Dendritic cell treated with granulocyte-macrophage colony-stimulating factor and Interleukin-4, amounts not matched to agents 40 ng/mL and 50 ng/mL, for 4 days (primary cell): ENCODE measurements at regions not wholly inside any gene's neighbourhood (a gene's known extent, or its start where the extent isn't known, plus 50 kb on each side); places are given as distances from the start of the nearest gene placed in this dataset.

ENCODE experiments used
- H3K27ac Mint-ChIP-seq: one replicate; pipeline ENCODE4 v1.8.0; 2022; ENCODE audit warnings: mild to moderate bottlenecking, mixed read lengths
- H3K27me3 Mint-ChIP-seq: one replicate; pipeline ENCODE4 v1.8.0; 2022; ENCODE audit warnings: mild to moderate bottlenecking, mixed read lengths
- H3K36me3 Mint-ChIP-seq: one replicate; pipeline ENCODE4 v1.8.0; 2022; ENCODE audit warnings: low read depth, mixed read lengths
- H3K4me1 Mint-ChIP-seq: one replicate; pipeline ENCODE4 v1.8.0; 2022; ENCODE audit warnings: low read depth, mixed read lengths
- H3K4me3 Mint-ChIP-seq: one replicate; pipeline ENCODE4 v1.8.0; 2022; ENCODE audit warnings: mild to moderate bottlenecking, moderate library complexity, mixed read lengths
- H3K9me3 Mint-ChIP-seq: one replicate; pipeline ENCODE4 v1.8.0; 2022; ENCODE audit warnings: mixed read lengths
- intact Hi-C: fragments of 100-400 bp; cut with micrococcal nuclease; formaldehyde crosslinking; loops from one replicate; pipeline ENCODE4 v1.15.0; 2022

DNA sequence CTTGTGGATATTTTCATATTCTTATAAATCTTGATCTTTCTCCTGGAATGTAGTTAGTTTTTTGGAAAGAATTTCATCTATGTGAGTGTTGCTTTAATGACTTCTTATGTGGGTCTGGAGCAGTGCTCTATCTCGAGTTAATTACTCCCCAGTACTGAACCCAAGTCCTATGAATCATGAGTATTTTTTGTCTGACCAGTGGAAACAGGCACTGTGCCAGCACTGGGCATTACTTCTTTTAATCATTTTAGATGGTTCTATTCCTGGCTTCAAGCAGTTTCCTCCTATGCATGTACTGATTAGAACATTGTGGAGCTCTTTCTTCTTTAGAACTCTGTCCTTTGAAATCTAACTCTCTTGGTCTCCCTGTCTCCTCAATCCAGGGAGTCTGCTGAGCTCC lies 466.3 kb downstream of the PCDH17 start:
- Mint-ChIP-seq H3K36me3 (no peaks in the 10 kb centered on the region), H3K4me1 (no peaks in the 10 kb centered on the region), H3K27ac (no peak overlapping the region), H3K4me3 (no peak overlapping the region), H3K27me3 (no peaks in the 10 kb centered on the region), H3K9me3 (no peaks in the 10 kb centered on the region)
- intact Hi-C loops, result no loop called here

GRCh38 chr13:58119351-58119750 lies 487.8 kb downstream of the PCDH17 start:
- H3K4me1 Mint-ChIP-seq, result no peaks in the 10 kb centered on the region
- intact Hi-C loops, result no loop called here
- no peak overlapping the region for H3K27ac Mint-ChIP-seq
- H3K27me3 Mint-ChIP-seq, result no peaks in the 10 kb centered on the region
- peaks cover 5% of the 10 kb centered on the region for H3K9me3 Mint-ChIP-seq
- H3K36me3 Mint-ChIP-seq, result no peaks in the 10 kb centered on the region
- H3K4me3 Mint-ChIP-seq, result no peak overlapping the region

GRCh38 chr13:58119804-58120203 lies 488.3 kb downstream of the PCDH17 start:
- Mint-ChIP-seq H3K36me3 (no peaks in the 10 kb centered on the region), H3K9me3 (peaks cover 5% of the 10 kb centered on the region), H3K4me1 (no peaks in the 10 kb centered on the region), H3K4me3 (no peak overlapping the region), H3K27ac (no peak overlapping the region), H3K27me3 (no peaks in the 10 kb centered on the region)
- intact Hi-C loops, result no loop called here

- no peak overlapping the region for H3K27ac Mint-ChIP-seq
- H3K36me3 Mint-ChIP-seq, result no peaks in the 10 kb centered on the region
- intact Hi-C loops, result no loop called here
- H3K4me1 Mint-ChIP-seq, result no peaks in the 10 kb centered on the region
- no peak overlapping the region for H3K4me3 Mint-ChIP-seq
- H3K9me3 Mint-ChIP-seq, result peaks cover 19% of the 10 kb centered on the region
- no peaks in the 10 kb centered on the region for H3K27me3 Mint-ChIP-seq
These were observed 495.0 kb downstream of the PCDH17 start for GRCh38 chr13:58126496-58126895.

DNA sequence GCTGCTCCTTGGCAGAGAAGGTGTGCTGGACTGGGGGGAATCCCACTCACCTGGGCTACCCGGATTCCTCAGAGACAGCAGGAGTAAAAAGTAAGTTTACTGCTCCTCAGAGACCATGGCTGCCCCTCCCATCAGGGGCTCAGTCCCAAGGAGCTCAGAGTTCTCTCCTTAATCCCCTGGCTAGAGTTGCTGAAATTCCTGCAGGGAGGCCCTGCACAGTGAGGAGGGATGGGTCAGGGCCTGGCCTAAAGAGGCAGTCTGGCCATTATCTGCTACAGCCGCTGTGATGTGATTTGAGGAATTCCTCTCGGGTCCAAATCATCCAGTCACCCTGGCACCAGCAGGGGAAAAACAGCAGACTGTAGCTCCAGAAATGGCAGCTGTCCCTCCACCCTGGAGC lies 502.5 kb downstream of the PCDH17 start:
- Mint-ChIP-seq H3K27me3 (no peaks in the 10 kb centered on the region), H3K9me3 (peaks cover 40% of the 10 kb centered on the region), H3K36me3 (no peaks in the 10 kb centered on the region), H3K4me3 (no peak overlapping the region), H3K4me1 (no peaks in the 10 kb centered on the region), H3K27ac (no peak overlapping the region)
- intact Hi-C loops, result no loop called here

- no peaks in the 10 kb centered on the region for H3K27me3 Mint-ChIP-seq
- intact Hi-C loops, result no loop called here
- H3K9me3 Mint-ChIP-seq, result peaks cover 40% of the 10 kb centered on the region
- H3K4me1 Mint-ChIP-seq, result no peaks in the 10 kb centered on the region
- no peak overlapping the region for H3K27ac Mint-ChIP-seq
- no peak overlapping the region for H3K4me3 Mint-ChIP-seq
- no peaks in the 10 kb centered on the region for H3K36me3 Mint-ChIP-seq
These were observed 503.0 kb downstream of the PCDH17 start for GRCh38 chr13:58134525-58134924.

DNA sequence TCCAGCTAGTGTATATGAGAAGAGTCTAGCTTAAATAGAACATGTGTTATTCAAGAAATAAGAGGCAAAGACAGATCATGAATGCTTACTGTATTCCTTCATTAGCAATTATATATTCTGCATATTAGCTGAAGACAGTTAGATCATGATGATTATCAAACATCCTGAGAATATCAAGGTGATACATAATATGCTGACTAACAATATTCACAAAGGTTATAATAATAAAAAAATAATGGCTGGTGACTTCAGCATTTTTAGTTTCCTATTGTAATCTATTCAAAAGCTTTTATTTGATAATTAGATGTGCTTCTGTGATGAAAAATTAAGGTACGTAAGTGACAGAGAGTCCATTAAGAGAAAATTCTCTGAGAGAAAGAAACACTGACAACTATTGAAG lies 511.4 kb downstream of the PCDH17 start:
- no peaks in the 10 kb centered on the region for H3K36me3 Mint-ChIP-seq
- no peak overlapping the region for H3K27ac Mint-ChIP-seq
- peaks cover 12% of the 10 kb centered on the region for H3K9me3 Mint-ChIP-seq
- H3K4me1 Mint-ChIP-seq, result no peaks in the 10 kb centered on the region
- H3K27me3 Mint-ChIP-seq, result no peaks in the 10 kb centered on the region
- intact Hi-C loops, result no loop called here
- H3K4me3 Mint-ChIP-seq, result no peak overlapping the region

DNA sequence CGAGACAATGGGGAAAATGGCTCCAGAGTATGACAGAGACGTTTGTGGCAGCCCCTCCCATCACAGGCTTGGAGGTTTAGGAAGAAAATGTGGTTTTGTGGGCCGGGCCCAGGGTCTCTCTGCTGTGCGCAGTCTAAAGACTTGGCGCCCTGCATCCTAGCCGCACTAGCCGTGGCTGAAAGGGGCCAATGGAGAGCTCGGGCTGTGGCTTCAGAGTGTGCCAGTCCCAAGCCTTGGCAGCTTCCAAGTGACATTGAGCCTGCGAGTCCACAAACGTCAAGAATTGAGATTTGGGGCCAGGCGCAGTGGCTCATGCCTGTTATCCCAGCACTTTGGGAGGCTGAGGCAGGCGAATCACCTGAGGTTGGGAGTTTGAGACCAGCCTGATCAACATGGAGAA lies 513.1 kb downstream of the PCDH17 start:
- peaks cover 12% of the 10 kb centered on the region for H3K9me3 Mint-ChIP-seq
- H3K4me3 Mint-ChIP-seq, result no peak overlapping the region
- intact Hi-C loops, result no loop called here
- H3K36me3 Mint-ChIP-seq, result no peaks in the 10 kb centered on the region
- H3K27ac Mint-ChIP-seq, result no peak overlapping the region
- no peaks in the 10 kb centered on the region for H3K27me3 Mint-ChIP-seq
- H3K4me1 Mint-ChIP-seq, result no peaks in the 10 kb centered on the region

DNA sequence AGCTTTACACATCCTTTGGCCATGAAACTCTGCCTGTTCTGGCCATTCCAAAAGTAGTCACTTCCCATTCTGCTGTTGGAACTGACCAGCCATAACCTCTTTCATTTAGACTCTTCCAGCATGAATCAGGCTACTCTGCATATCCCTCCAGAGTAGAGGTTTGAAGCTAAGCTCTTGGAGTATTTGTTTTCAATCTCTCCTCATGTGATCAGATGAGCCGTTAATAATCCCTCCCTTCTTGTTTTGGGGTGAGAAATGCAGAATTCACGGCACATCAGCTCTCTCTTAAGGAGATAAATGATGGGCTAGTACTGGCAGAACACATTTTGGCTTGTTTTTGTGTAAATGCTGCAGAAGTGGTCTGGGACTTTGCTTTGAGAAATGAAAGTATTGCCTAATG lies 519.9 kb downstream of the PCDH17 start:
- Mint-ChIP-seq H3K27ac (no peak overlapping the region), H3K36me3 (no peaks in the 10 kb centered on the region), H3K4me3 (no peak overlapping the region), H3K4me1 (no peaks in the 10 kb centered on the region), H3K27me3 (no peaks in the 10 kb centered on the region), H3K9me3 (no peaks in the 10 kb centered on the region)
- intact Hi-C loops, result no loop called here

DNA sequence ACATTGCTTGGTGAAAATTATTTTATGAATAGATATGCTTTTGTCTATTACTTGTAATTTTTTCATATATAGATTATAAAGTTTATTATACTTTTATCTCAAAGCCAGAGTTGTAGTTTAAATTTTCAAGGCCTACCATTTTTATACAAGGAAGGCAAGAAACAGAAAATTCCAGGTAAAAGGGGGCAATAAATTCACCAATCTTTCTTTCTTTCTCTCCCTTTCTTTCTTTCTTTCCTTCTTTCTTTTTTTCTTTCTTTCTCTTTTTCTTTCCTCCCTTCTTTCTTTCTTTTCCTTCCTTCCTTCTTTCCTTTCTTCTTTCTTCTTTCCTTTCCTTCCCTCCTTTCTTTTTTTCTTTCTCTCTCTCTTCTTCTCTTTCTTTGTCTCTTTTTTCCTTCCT lies 529.4 kb downstream of the PCDH17 start:
- Mint-ChIP-seq H3K4me3 (no peak overlapping the region), H3K27me3 (no peaks in the 10 kb centered on the region), H3K27ac (no peak overlapping the region), H3K4me1 (no peaks in the 10 kb centered on the region), H3K36me3 (no peaks in the 10 kb centered on the region), H3K9me3 (no peaks in the 10 kb centered on the region)
- intact Hi-C loops, result no loop called here

GRCh38 chr13:58165617-58166016 lies 534.1 kb downstream of the PCDH17 start:
- Mint-ChIP-seq H3K27me3 (no peaks in the 10 kb centered on the region), H3K27ac (no peak overlapping the region), H3K36me3 (no peaks in the 10 kb centered on the region), H3K4me3 (no peak overlapping the region), H3K9me3 (no peaks in the 10 kb centered on the region), H3K4me1 (no peaks in the 10 kb centered on the region)
- intact Hi-C loops, result no loop called here

- Mint-ChIP-seq H3K27me3 (no peaks in the 10 kb centered on the region), H3K9me3 (peaks cover 50% of the 10 kb centered on the region), H3K4me3 (no peak overlapping the region), H3K36me3 (no peaks in the 10 kb centered on the region), H3K4me1 (no peaks in the 10 kb centered on the region), H3K27ac (no peak overlapping the region)
- intact Hi-C loops, result no loop called here
These were observed 549.6 kb downstream of the PCDH17 start for GRCh38 chr13:58181111-58181510.

- H3K36me3 Mint-ChIP-seq, result no peaks in the 10 kb centered on the region
- H3K27ac Mint-ChIP-seq, result no peak overlapping the region
- no peaks in the 10 kb centered on the region for H3K27me3 Mint-ChIP-seq
- intact Hi-C loops, result no loop called here
- H3K4me3 Mint-ChIP-seq, result no peak overlapping the region
- peaks cover 27% of the 10 kb centered on the region for H3K9me3 Mint-ChIP-seq
- H3K4me1 Mint-ChIP-seq, result no peaks in the 10 kb centered on the region
These were observed 556.3 kb downstream of the PCDH17 start for GRCh38 chr13:58187881-58188280.

DNA sequence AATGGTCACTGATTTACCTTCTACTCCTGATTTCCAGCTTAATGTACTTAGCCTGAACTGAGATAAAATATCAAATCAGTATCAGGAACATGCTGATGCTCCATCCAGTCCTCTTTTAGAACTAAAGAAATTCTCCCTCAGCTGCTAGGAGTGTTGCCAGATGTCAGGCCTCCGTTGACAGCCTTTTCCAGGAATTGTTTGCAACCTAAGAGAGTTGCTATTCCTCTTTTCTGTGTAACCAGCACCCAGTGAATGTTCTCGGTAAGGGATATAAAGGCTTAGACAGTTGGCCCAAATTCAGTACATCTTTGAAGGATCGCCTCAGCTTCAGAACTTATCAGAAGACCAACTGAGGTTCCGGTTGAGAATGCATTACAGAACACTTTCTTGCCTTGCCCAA lies 559.0 kb downstream of the PCDH17 start:
- Mint-ChIP-seq H3K4me3 (no peak overlapping the region), H3K27me3 (no peaks in the 10 kb centered on the region), H3K9me3 (peaks cover 15% of the 10 kb centered on the region), H3K4me1 (no peaks in the 10 kb centered on the region), H3K27ac (no peak overlapping the region), H3K36me3 (no peaks in the 10 kb centered on the region)
- intact Hi-C loops, result no loop called here

DNA sequence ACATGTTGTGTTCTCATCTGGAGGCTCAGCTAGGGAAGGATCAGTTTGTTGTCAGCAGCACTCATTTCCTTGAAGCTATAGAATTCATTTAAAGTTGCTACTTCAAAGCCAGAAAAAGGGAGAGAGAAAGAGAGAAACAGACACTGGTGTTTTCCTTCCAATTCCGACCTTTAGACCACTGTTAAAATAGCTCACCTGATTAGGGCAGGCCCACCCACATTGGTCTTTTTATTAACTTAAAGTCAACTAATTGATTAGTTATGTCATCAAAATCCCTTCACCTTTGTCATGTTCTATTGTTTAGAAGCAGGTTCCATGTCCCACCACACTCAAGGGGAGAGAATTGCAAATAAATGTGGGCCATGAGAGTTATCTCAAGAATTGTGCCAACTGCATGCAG lies 560.2 kb downstream of the PCDH17 start:
- H3K9me3 Mint-ChIP-seq, result peaks cover 3% of the 10 kb centered on the region
- intact Hi-C loops, result no loop called here
- no peaks in the 10 kb centered on the region for H3K36me3 Mint-ChIP-seq
- no peaks in the 10 kb centered on the region for H3K4me1 Mint-ChIP-seq
- H3K27ac Mint-ChIP-seq, result no peak overlapping the region
- no peak overlapping the region for H3K4me3 Mint-ChIP-seq
- H3K27me3 Mint-ChIP-seq, result no peaks in the 10 kb centered on the region

GRCh38 chr13:58202099-58202498 lies 570.6 kb downstream of the PCDH17 start:
- H3K4me3 Mint-ChIP-seq, result no peak overlapping the region
- no peak overlapping the region for H3K27ac Mint-ChIP-seq
- H3K9me3 Mint-ChIP-seq, result peaks cover 23% of the 10 kb centered on the region
- no peaks in the 10 kb centered on the region for H3K27me3 Mint-ChIP-seq
- intact Hi-C loops, result no loop called here
- no peaks in the 10 kb centered on the region for H3K36me3 Mint-ChIP-seq
- no peaks in the 10 kb centered on the region for H3K4me1 Mint-ChIP-seq
